Neural progenitor cell (in vitro differentiated cells): ENCODE measurements at regions not wholly inside any gene's neighbourhood (a gene's known extent, or its start where the extent isn't known, plus 50 kb on each side); places are given as distances from the start of the nearest gene placed in this dataset.

Experiments used
- EZH2 ChIP-seq: fragments of 200-600 bp; sonication (generic); IDR thresholded peaks from 2 replicates; pipeline ENCODE4 v1.6.1; 2017; ENCODE audit warnings: antibody characterized with exemption, mild to moderate bottlenecking, moderate library complexity
- TF ChIP-seq, protein P1 (sequence below): fragments of 200-600 bp; sonication (generic); IDR thresholded peaks from 2 replicates; pipeline ENCODE4 v1.5.1; 2017; ENCODE audit warnings: antibody characterized with exemption, mild to moderate bottlenecking

DNA sequence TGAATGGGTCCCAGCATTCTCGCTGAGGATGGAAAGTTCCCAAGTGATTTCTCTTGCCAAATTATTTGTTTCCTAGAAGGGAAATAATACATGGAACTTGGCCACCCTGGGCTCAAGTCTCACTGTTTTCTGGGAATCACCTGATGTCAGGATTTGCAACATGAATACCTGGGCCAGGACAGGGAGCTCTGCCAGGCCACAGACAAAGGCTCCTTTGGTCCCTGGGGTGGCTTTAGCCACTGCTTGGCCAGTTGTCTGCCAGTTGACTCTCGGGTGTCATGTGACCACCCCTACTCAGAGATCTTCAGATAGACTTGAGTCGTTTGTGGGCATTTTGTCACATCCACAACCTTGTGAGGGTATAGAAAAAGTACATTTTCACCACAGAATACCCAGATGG, 258.0 kb upstream of the HABP2 start:
- TF ChIP-seq, protein P1, sequence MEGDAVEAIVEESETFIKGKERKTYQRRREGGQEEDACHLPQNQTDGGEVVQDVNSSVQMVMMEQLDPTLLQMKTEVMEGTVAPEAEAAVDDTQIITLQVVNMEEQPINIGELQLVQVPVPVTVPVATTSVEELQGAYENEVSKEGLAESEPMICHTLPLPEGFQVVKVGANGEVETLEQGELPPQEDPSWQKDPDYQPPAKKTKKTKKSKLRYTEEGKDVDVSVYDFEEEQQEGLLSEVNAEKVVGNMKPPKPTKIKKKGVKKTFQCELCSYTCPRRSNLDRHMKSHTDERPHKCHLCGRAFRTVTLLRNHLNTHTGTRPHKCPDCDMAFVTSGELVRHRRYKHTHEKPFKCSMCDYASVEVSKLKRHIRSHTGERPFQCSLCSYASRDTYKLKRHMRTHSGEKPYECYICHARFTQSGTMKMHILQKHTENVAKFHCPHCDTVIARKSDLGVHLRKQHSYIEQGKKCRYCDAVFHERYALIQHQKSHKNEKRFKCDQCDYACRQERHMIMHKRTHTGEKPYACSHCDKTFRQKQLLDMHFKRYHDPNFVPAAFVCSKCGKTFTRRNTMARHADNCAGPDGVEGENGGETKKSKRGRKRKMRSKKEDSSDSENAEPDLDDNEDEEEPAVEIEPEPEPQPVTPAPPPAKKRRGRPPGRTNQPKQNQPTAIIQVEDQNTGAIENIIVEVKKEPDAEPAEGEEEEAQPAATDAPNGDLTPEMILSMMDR: no peak
- no peak for TF ChIP-seq EZH2
